GM06990 (cell line): ENCODE measurements at regions not wholly inside any gene's neighbourhood (a gene's known extent, or its start where the extent isn't known, plus 50 kb on each side); places are given as distances from the start of the nearest gene placed in this dataset.
"Not testable (repeated sequence)": the region's sequence is repeated elsewhere in the genome, so short reads cannot be mapped to it uniquely, and the experiment has no call there.

ENCODE experiments used
- DNase-seq: peaks from one replicate; pipeline ENCODE4 v3.0.0-alpha.2; 2011; ENCODE audit not compliant: insufficient read length; ENCODE audit errors: extremely low read depth
- H3K27me3 ChIP-seq: replicated peaks from 2 replicates; pipeline ENCODE4 v1.6.0; 2011; ENCODE audit warnings: low read length; ENCODE audit not compliant: control insufficient read depth, insufficient read depth
- H3K36me3 ChIP-seq: 2 replicates; pipeline ENCODE4 v1.5.1; 2011; ENCODE audit warnings: low read length; ENCODE audit not compliant: control insufficient read depth, insufficient read depth
- H3K4me3 ChIP-seq: replicated peaks from 2 replicates; pipeline ENCODE4 v1.5.1; 2011; ENCODE audit warnings: low read depth, mild to moderate bottlenecking, control low read depth, low read length
- TF ChIP-seq, protein P1 (sequence below): IDR thresholded peaks from 2 replicates; pipeline ENCODE4 v1.5.1; 2011; ENCODE audit warnings: low read length, control low read depth, mild to moderate bottlenecking, inconsistent platforms; ENCODE audit not compliant: insufficient read depth, poor library complexity, severe bottlenecking

GRCh38 chr3:29178809-29179793 lies 101.8 kb upstream of the RBMS3 start:
- Histone ChIP-seq H3K27me3 (no peaks in the 10 kb centered on the region), H3K36me3 (no peaks in the 10 kb centered on the region), H3K4me3 (no peak overlapping the region)
- DNase-seq: no peak
- TF ChIP-seq, protein P1, sequence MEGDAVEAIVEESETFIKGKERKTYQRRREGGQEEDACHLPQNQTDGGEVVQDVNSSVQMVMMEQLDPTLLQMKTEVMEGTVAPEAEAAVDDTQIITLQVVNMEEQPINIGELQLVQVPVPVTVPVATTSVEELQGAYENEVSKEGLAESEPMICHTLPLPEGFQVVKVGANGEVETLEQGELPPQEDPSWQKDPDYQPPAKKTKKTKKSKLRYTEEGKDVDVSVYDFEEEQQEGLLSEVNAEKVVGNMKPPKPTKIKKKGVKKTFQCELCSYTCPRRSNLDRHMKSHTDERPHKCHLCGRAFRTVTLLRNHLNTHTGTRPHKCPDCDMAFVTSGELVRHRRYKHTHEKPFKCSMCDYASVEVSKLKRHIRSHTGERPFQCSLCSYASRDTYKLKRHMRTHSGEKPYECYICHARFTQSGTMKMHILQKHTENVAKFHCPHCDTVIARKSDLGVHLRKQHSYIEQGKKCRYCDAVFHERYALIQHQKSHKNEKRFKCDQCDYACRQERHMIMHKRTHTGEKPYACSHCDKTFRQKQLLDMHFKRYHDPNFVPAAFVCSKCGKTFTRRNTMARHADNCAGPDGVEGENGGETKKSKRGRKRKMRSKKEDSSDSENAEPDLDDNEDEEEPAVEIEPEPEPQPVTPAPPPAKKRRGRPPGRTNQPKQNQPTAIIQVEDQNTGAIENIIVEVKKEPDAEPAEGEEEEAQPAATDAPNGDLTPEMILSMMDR: no peak

GRCh38 chr3:29181149-29181780 lies 99.6 kb upstream of the RBMS3 start:
- H3K4me3 ChIP-seq: no peak overlapping the region

GRCh38 chr3:29181872-29182271 lies 99.0 kb upstream of the RBMS3 start:
- no peak overlapping the region for H3K4me3 ChIP-seq
- no peaks in the 10 kb centered on the region for H3K27me3 ChIP-seq
- TF ChIP-seq, protein P1: no peak
- DNase-seq: no peak
- H3K36me3 ChIP-seq: no peaks in the 10 kb centered on the region

More at GRCh38 chr3:29181149-29181780, 99.6 kb upstream of the RBMS3 start:
- Histone ChIP-seq H3K36me3 (no peaks in the 10 kb centered on the region), H3K27me3 (no peaks in the 10 kb centered on the region)
- DNase-seq: peak; percentile 41
- TF ChIP-seq, protein P1: no peak

GRCh38 chr3:29182828-29183227 lies 98.0 kb upstream of the RBMS3 start:
- H3K4me3 ChIP-seq, DNase-seq, H3K36me3 ChIP-seq, H3K27me3 ChIP-seq: not testable (repeated sequence)

DNA sequence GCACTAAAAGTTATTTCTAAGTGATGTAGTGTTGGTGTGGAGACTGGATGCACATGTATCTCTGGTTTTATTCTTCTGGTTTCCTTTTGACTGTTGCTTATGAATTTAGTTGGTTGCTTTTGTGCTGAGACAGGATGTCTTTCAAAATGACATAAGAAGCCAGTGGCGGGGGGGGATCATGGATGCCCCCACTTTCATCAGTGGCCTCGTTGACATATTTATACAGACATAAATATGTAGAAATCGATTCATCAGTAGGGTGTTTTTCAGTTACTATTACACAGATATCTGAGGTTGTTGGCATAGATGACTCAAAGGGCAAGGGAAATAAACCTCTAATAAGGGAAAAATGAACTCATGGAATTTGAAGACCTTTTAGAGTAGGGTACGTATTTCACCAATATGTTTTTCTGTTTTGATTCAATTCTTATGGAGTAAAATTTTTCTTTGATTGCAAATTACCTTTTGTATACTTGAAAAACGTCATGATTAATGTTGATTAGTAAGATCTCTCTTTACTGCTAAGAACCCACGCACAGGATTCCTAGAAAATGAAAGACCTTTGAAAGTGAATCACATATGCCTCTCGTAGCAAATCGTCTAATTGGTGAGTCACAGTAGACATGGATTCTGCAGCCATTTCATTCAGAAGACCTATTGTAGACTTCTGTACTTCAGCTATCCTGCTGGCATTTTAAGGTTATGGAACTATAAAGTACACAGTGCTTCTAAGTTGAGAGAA lies 97.4 kb upstream of the RBMS3 start:
- no peaks in the 10 kb centered on the region for H3K36me3 ChIP-seq
- peak; percentile 12 for DNase-seq
- no peaks in the 10 kb centered on the region for H3K27me3 ChIP-seq
- H3K4me3 ChIP-seq: no peak overlapping the region
- TF ChIP-seq, protein P1: no peak
